GM21526 (cell line): ENCODE measurements at regions not wholly inside any gene's neighbourhood (a gene's known extent, or its start where the extent isn't known, plus 50 kb on each side); places are given as distances from the start of the nearest gene placed in this dataset.
"Not testable (repeated sequence)": the region's sequence is repeated elsewhere in the genome, so short reads cannot be mapped to it uniquely, and the experiment has no call there.

Source experiments
- ATAC-seq: cut with Tn5 transposase; IDR thresholded peaks from one replicate; pipeline ENCODE4 v1.9.1; 2021; ENCODE audit warnings: moderate library complexity; ENCODE audit not compliant: unreplicated experiment, low FRiP score

GRCh38 chr4:160265836-160266235 is 1163.0 kb downstream of the RAPGEF2 start:
- ATAC-seq, result no peak

GRCh38 chr4:160276785-160277325 is 1174.0 kb downstream of the RAPGEF2 start:
- ATAC-seq, result no peak

- ATAC-seq, result no peak
Measured at GRCh38 chr4:160283081-160283480, 1180.2 kb downstream of the RAPGEF2 start.

- no peak for ATAC-seq
Measured at GRCh38 chr4:160284516-160284915, 1181.6 kb downstream of the RAPGEF2 start.

GRCh38 chr4:160286051-160286450 is 1183.2 kb downstream of the RAPGEF2 start:
- ATAC-seq, result no peak

- ATAC-seq, result no peak
Measured at GRCh38 chr4:160296476-160296875, 1193.6 kb downstream of the RAPGEF2 start.

GRCh38 chr4:160299177-160299576 is 1196.3 kb downstream of the RAPGEF2 start:
- ATAC-seq, result no peak

GRCh38 chr4:160299608-160300007 is 1196.7 kb downstream of the RAPGEF2 start:
- ATAC-seq, result no peak

- no peak for ATAC-seq
Measured at GRCh38 chr4:160316036-160316435, 1213.2 kb downstream of the RAPGEF2 start.

- ATAC-seq, result no peak
Measured at GRCh38 chr4:160318567-160319220, 1215.8 kb downstream of the RAPGEF2 start.

GRCh38 chr4:160319221-160319867 is 1216.5 kb downstream of the RAPGEF2 start:
- no peak for ATAC-seq

GRCh38 chr4:160319868-160320260 is 1217.0 kb downstream of the RAPGEF2 start:
- ATAC-seq, result no peak

- no peak for ATAC-seq
Measured at GRCh38 chr4:160326110-160326509, 1223.2 kb downstream of the RAPGEF2 start.

GRCh38 chr4:160347197-160347596 is 1244.3 kb downstream of the RAPGEF2 start:
- ATAC-seq, result no peak

- no peak for ATAC-seq
Measured at GRCh38 chr4:160350944-160351343, 1248.1 kb downstream of the RAPGEF2 start.

- no peak for ATAC-seq
Measured at GRCh38 chr4:160352637-160353036, 1249.8 kb downstream of the RAPGEF2 start.

- no peak for ATAC-seq
Measured at GRCh38 chr4:160353548-160353947, 1250.7 kb downstream of the RAPGEF2 start.

- no peak for ATAC-seq
Measured at GRCh38 chr4:160362478-160362877, 1259.6 kb downstream of the RAPGEF2 start.

GRCh38 chr4:160364217-160364616 is 1261.3 kb downstream of the RAPGEF2 start:
- no peak for ATAC-seq

GRCh38 chr4:160364665-160365064 is 1261.8 kb downstream of the RAPGEF2 start:
- not testable (repeated sequence) for ATAC-seq

- not testable (repeated sequence) for ATAC-seq
Measured at GRCh38 chr4:160365383-160365782, 1262.5 kb downstream of the RAPGEF2 start.

GRCh38 chr4:160370046-160370445 is 1267.2 kb downstream of the RAPGEF2 start:
- ATAC-seq, result no peak
